Keratinocyte (primary cell): ENCODE measurements at regions not wholly inside any gene's neighbourhood (a gene's known extent, or its start where the extent isn't known, plus 50 kb on each side); places are given as distances from the start of the nearest gene placed in this dataset.

Experiments used
- DNase-seq: peaks from one replicate; pipeline ENCODE4 v3.0.0-alpha.2; 2011; ENCODE audit warnings: low read depth, missing footprints, low spot score
- FAIRE-seq: peaks from 2 replicates; lab custom pipeline; 2011; peaks lifted over from hg19 to GRCh38; lab: Jason Lieb, UNC
- H2AFZ ChIP-seq: 2 replicates; pipeline ENCODE4 v1.6.0; 2012; ENCODE audit warnings: low read length, control low read depth, inconsistent platforms; ENCODE audit not compliant: control insufficient read depth
- H3K27ac ChIP-seq: 2 replicates; pipeline ENCODE4 v1.5.1; 2011; ENCODE audit warnings: low read length; ENCODE audit not compliant: control insufficient read depth, insufficient read depth
- H3K27me3 ChIP-seq: 3 replicates; pipeline ENCODE4 v1.6.0; 2011; ENCODE audit warnings: low read length; ENCODE audit not compliant: control insufficient read depth, insufficient read depth; ENCODE audit errors: extremely low read depth
- H3K36me3 ChIP-seq, 2 experiments: 2 replicates in 1 of 2; 3 replicates in 1 of 2; pipeline ENCODE4 v1.5.1; 2011; ENCODE audit warnings: low read length in 2 of 2, mild to moderate bottlenecking in 1 of 2; ENCODE audit not compliant: control insufficient read depth in 2 of 2, insufficient read depth in 2 of 2; ENCODE audit errors: extremely low read depth in 1 of 2
- H3K4me1 ChIP-seq: 3 replicates; pipeline ENCODE4 v1.5.1; 2011; ENCODE audit warnings: low read length; ENCODE audit not compliant: control insufficient read depth, insufficient read depth; ENCODE audit errors: extremely low read depth
- H3K4me2 ChIP-seq: 3 replicates; pipeline ENCODE4 v1.6.0; 2011; ENCODE audit warnings: low read depth, low read length; ENCODE audit not compliant: control insufficient read depth, insufficient read depth; ENCODE audit errors: extremely low read depth
- H3K4me3 ChIP-seq, 3 experiments: fragments of 200-600 bp in 1 of 3; sonication (generic) in 1 of 3; 2 replicates in 2 of 3; 3 replicates in 1 of 3; pipeline ENCODE4 v1.5.1; 2011 to 2016; ENCODE audit warnings: low read length in 3 of 3, mild to moderate bottlenecking in 3 of 3, control low read depth in 2 of 3, inconsistent platforms in 1 of 3, low read depth in 1 of 3, mixed read lengths in 1 of 3, mixed run types in 1 of 3, moderate library complexity in 1 of 3; ENCODE audit not compliant: control insufficient read depth in 2 of 3, insufficient read depth in 2 of 3; ENCODE audit errors: extremely low read depth in 1 of 3
- H3K79me2 ChIP-seq: 2 replicates; pipeline ENCODE4 v1.6.0; 2012; ENCODE audit warnings: low read length; ENCODE audit not compliant: control insufficient read depth, insufficient read depth
- H3K9ac ChIP-seq: 3 replicates; pipeline ENCODE4 v1.6.0; 2011; ENCODE audit warnings: low read length; ENCODE audit not compliant: control insufficient read depth, insufficient read depth; ENCODE audit errors: extremely low read depth
- H3K9me1 ChIP-seq: 3 replicates; pipeline ENCODE4 v1.6.0; 2011; ENCODE audit warnings: low read length; ENCODE audit not compliant: control insufficient read depth, insufficient read depth; ENCODE audit errors: extremely low read depth
- H3K9me3 ChIP-seq: 2 replicates; pipeline ENCODE4 v1.5.1; 2012; ENCODE audit warnings: low read depth, low read length; ENCODE audit not compliant: control insufficient read depth
- H4K20me1 ChIP-seq: 3 replicates; pipeline ENCODE4 v1.6.0; 2011; ENCODE audit warnings: low read length; ENCODE audit not compliant: control insufficient read depth, insufficient read depth; ENCODE audit errors: extremely low read depth
- EZH2 ChIP-seq: IDR thresholded peaks from one replicate; pipeline ENCODE4 v1.6.1; 2012; ENCODE audit warnings: inconsistent platforms, mild to moderate bottlenecking, low read length, moderate library complexity
- dilution Hi-C: fragments of 300-500 bp; cut with MboI; formaldehyde crosslinking; loops from one replicate; pipeline ENCODE4 v1.7.0; 2020; ENCODE audit warnings: low sequenced_read_pairs; ENCODE audit not compliant: extremely low pct_ligation_motif_present
- TF ChIP-seq, protein P1 (sequence below), 3 experiments: IDR thresholded peaks in 1 of 3; conservative IDR thresholded peaks in 1 of 3; optimal IDR thresholded peaks in 1 of 3; 2 replicates in 2 of 3; 3 replicates in 1 of 3; pipeline versions ENCODE3 to v1.5.1; 2011; ENCODE audit warnings: low read length in 3 of 3, mild to moderate bottlenecking in 3 of 3, moderate library complexity in 2 of 3, control low read depth in 1 of 3, inconsistent platforms in 1 of 3; ENCODE audit not compliant: insufficient read depth in 2 of 3; ENCODE audit errors: extremely low read depth in 1 of 3

DNA sequence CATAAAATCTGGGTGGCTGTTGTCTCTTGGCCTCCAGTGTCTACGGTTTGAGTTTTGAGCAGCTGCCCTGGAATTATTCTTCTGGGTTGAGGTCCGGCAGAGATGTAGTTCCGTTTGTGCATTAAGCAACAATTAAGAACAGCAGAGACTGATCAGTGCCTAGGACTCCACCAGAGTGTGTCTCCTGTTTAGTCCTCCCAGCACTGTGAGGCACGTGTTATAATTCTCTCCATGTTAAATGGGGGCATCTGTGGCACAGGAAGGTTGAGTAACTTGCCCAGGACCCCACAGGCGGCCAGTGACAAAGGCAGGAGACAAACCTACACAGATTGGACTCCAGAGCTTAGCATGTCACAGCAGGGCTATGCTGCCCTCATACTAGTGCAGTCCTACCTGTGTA, 225.1 kb downstream of the CBLN1 start:
- Histone ChIP-seq H3K9me3 (no peaks in the 10 kb centered on the region), H3K9ac (no peak overlapping the region), H3K4me3 (no peak overlapping the region), H3K4me1 (no peaks in the 10 kb centered on the region), H4K20me1 (no peaks in the 10 kb centered on the region), H3K79me2 (no peaks in the 10 kb centered on the region), H2AFZ (no peak overlapping the region), H3K36me3 (no peaks in the 10 kb centered on the region), H3K9me1 (no peaks in the 10 kb centered on the region), H3K4me2 (no peak overlapping the region), H3K27me3 (peaks cover 9% of the 10 kb centered on the region), H3K27ac (no peak overlapping the region)
- FAIRE-seq, result no peak
- TF ChIP-seq, protein P1, sequence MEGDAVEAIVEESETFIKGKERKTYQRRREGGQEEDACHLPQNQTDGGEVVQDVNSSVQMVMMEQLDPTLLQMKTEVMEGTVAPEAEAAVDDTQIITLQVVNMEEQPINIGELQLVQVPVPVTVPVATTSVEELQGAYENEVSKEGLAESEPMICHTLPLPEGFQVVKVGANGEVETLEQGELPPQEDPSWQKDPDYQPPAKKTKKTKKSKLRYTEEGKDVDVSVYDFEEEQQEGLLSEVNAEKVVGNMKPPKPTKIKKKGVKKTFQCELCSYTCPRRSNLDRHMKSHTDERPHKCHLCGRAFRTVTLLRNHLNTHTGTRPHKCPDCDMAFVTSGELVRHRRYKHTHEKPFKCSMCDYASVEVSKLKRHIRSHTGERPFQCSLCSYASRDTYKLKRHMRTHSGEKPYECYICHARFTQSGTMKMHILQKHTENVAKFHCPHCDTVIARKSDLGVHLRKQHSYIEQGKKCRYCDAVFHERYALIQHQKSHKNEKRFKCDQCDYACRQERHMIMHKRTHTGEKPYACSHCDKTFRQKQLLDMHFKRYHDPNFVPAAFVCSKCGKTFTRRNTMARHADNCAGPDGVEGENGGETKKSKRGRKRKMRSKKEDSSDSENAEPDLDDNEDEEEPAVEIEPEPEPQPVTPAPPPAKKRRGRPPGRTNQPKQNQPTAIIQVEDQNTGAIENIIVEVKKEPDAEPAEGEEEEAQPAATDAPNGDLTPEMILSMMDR (optimal IDR thresholded peaks at IDR 0.05 in 1 of 3, IDR thresholded peaks at IDR 0.05 in 1 of 3, conservative IDR thresholded peaks at IDR 0.05 in 1 of 3; ENCODE audit: extremely low read depth in 1 of 3, insufficient read depth in 2 of 3, low read length in 3 of 3), result no peak
- no peak for TF ChIP-seq EZH2
- no peak for DNase-seq
- dilution Hi-C loops, result no loop called here

DNA sequence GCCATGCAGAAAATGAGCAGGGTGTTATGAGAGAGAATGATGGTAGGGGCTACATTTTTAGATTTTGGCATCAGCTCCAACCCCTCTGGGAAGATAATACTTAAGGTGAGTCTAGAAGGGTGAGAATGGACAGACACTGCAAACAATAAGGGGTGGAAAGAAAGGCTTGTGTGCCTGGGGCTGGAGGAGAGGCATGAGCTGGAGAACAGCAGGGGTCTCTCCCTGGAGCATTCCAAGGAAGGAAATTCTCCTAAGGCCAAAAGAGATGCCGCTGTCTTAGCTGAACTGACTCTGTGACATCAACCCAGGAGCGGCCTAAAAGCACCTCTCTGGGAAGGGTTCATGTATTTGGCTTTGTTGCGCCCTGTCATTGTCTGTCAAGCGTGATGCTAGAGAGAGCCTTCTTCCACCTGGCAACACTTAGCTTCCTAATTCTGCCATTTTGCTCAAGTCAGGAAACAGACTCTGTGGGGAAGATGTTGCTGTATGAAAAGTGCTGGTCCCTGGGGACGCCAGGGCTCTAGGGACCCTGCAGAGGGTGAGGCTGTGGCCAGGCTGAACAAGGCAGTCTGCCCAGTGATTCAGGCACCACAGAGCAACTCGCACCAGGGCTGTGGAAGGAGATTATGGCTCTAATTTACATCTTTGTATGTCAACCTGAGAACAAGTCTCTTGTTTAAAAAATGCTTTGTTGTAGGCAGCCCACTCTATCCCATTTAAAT, 225.7 kb downstream of the CBLN1 start:
- Histone ChIP-seq H3K79me2 (no peaks in the 10 kb centered on the region), H3K27me3 (peaks cover 9% of the 10 kb centered on the region), H3K9me3 (no peaks in the 10 kb centered on the region), H2AFZ (no peak overlapping the region), H3K9me1 (no peaks in the 10 kb centered on the region), H3K27ac (no peak overlapping the region), H3K4me1 (no peaks in the 10 kb centered on the region), H3K4me2 (no peak overlapping the region), H3K4me3 (no peak overlapping the region), H3K9ac (no peak overlapping the region), H4K20me1 (no peaks in the 10 kb centered on the region), H3K36me3 (no peaks in the 10 kb centered on the region)
- no peak for DNase-seq
- dilution Hi-C loops, result no loop called here
- FAIRE-seq, result no peak
- TF ChIP-seq EZH2, result no peak
- TF ChIP-seq, protein P1 (optimal IDR thresholded peaks at IDR 0.05 in 1 of 3, IDR thresholded peaks at IDR 0.05 in 1 of 3, conservative IDR thresholded peaks at IDR 0.05 in 1 of 3; ENCODE audit: extremely low read depth in 1 of 3, insufficient read depth in 2 of 3, low read length in 3 of 3), result no peak
